Choroid plexus epithelial cell (primary cell): ENCODE measurements at regions not wholly inside any gene's neighbourhood (a gene's known extent, or its start where the extent isn't known, plus 50 kb on each side); places are given as distances from the start of the nearest gene placed in this dataset.

Experiments used
- DNase-seq: peaks from one replicate; pipeline ENCODE4 v3.0.0-alpha.2; 2010; ENCODE audit warnings: low read depth
- H3K4me3 ChIP-seq: 2 replicates; pipeline ENCODE4 v1.5.1; 2011; ENCODE audit warnings: low read depth, mild to moderate bottlenecking, control low read depth, low read length, moderate library complexity
- TF ChIP-seq, protein P1 (sequence below): conservative IDR thresholded peaks from 2 replicates; pipeline ENCODE4 v1.5.1; 2011; ENCODE audit warnings: low read depth, mild to moderate bottlenecking, control low read depth, inconsistent platforms, low read length, moderate library complexity

GRCh38 chr9:107546859-107547258 is 57.3 kb upstream of the KLF4 start:
- TF ChIP-seq, protein P1, sequence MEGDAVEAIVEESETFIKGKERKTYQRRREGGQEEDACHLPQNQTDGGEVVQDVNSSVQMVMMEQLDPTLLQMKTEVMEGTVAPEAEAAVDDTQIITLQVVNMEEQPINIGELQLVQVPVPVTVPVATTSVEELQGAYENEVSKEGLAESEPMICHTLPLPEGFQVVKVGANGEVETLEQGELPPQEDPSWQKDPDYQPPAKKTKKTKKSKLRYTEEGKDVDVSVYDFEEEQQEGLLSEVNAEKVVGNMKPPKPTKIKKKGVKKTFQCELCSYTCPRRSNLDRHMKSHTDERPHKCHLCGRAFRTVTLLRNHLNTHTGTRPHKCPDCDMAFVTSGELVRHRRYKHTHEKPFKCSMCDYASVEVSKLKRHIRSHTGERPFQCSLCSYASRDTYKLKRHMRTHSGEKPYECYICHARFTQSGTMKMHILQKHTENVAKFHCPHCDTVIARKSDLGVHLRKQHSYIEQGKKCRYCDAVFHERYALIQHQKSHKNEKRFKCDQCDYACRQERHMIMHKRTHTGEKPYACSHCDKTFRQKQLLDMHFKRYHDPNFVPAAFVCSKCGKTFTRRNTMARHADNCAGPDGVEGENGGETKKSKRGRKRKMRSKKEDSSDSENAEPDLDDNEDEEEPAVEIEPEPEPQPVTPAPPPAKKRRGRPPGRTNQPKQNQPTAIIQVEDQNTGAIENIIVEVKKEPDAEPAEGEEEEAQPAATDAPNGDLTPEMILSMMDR: no peak
- no peak overlapping the region for H3K4me3 ChIP-seq
- no peak for DNase-seq

- H3K4me3 ChIP-seq: no peak overlapping the region
- DNase-seq: no peak
- TF ChIP-seq, protein P1: no peak
Measured at GRCh38 chr9:107545036-107545435, 55.5 kb upstream of the KLF4 start.

- TF ChIP-seq, protein P1: no peak
- no peak for DNase-seq
- no peak overlapping the region for H3K4me3 ChIP-seq
Measured at GRCh38 chr9:107542411-107543157, 53.0 kb upstream of the KLF4 start.

DNA sequence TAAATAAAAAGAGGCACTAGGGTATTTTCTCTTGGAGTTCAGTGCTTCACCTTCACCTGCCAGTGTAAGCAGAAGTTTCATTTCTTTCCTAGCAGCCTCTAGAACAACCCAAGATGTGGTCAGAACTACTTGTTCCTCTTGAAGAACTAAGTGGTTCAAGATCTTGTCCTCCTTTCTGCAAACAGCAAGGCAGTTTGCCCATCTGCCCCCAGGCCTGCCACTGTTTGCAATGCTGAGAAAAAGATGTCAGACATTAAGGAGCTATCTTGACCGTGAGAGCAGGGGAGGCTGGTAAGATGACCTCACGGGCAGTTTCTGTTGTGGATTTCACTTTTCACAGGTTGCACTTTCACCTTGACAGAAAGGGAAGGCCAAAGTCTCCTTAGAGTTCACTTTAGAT is 52.0 kb upstream of the KLF4 start:
- TF ChIP-seq, protein P1: no peak
- DNase-seq: no peak

DNA sequence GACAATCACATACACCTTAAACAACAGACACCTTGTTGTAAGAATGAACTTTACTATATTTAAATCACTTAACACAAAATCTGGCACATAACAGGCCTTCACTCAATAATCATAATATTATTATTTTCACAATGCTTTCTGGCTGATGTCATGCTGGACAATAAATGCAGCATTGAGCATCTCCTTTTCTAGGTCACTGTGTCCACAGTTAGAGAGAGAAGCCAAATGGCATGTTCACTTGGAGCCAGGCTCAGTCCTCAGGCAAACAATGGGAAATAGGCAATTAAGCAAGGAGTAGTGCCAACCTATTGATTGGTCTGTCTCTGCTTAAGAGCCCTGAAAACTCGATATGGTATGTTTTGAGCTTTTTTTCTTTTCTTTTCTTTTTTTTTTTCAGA is 50.6 kb upstream of the KLF4 start:
- TF ChIP-seq, protein P1: no peak

More for the DNA sequence above, 52.0 kb upstream of the KLF4 start:
- no peak overlapping the region for H3K4me3 ChIP-seq

DNA sequence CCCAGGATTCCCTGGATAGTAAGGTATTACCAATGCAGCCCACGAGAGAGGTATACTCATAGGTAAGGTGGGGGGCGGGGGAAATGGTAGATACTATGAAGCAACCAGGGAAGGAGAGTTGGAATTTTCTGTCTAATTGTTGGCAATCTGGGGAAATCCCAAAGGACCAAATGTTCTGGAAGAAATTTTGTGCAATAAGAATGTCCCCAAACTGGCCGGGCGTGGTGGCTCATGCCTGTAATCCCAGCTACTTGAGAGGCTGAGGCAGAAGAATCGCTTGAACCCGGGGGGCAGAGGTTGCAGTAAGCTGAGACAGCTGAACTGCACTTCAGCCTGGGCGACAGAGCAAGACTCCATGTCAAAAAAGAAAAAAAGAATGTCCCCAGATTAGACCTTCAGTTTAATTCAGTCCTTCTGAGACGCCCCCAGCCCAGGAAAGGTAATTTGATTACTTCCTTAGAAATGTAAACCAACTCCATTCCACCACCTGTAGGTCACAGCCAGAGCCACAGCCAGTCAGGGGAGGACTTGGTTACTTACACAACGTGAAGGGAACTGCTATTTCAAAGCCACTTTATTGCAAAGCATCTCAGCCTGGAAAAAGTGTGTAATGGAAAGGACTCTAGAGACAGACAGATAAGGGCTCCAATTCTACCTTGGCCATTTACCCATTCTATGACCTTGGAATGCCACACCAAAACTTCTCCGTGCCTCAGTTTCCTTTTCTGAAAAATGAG is 50.0 kb upstream of the KLF4 start:
- H3K4me3 ChIP-seq: no peak overlapping the region
- DNase-seq: no peak
- TF ChIP-seq, protein P1: no peak

More for the DNA sequence above, 50.6 kb upstream of the KLF4 start:
- H3K4me3 ChIP-seq: no peak overlapping the region
- no peak for DNase-seq
